ENCODE measurements at regions not wholly inside any gene's neighbourhood (a gene's known extent, or its start where the extent isn't known, plus 50 kb on each side); places are given as distances from the start of the nearest gene placed in this dataset.

GRCh38 chr9:96029722-96030530 lies 154.4 kb downstream of the ERCC6L2 start:
- H3K79me2 ChIP-seq (ENCODE audit: insufficient read depth, low read depth, low read length): no peaks in the 10 kb centered on the region
- H3K4me2 ChIP-seq (ENCODE audit: low read length): no peak overlapping the region
- CTCF ChIA-PET (ENCODE audit: unreplicated experiment): no interaction called here
- no peaks in the 10 kb centered on the region for H3K9me3 ChIP-seq (ENCODE audit: low read length)
- H3K4me3 ChIP-seq (ENCODE audit: low read depth, low read length, poor library complexity, severe bottlenecking): no peak overlapping the region
- H2AFZ ChIP-seq (ENCODE audit: low read length): no peak overlapping the region
- no peaks in the 10 kb centered on the region for H3K9me2 ChIP-seq (ENCODE audit: insufficient read depth, low read length)
- no TSS peak for BruUV-seq (replicated peaks)
- intact Hi-C loops (cut with micrococcal nuclease; ENCODE audit: unreplicated experiment): no loop called here
- no peak for TF ChIP-seq EZH2phosphoT487 (IDR thresholded peaks at IDR 0.05; ENCODE audit: borderline replicate concordance, low read depth, low read length)
- TF ChIP-seq, protein P1, sequence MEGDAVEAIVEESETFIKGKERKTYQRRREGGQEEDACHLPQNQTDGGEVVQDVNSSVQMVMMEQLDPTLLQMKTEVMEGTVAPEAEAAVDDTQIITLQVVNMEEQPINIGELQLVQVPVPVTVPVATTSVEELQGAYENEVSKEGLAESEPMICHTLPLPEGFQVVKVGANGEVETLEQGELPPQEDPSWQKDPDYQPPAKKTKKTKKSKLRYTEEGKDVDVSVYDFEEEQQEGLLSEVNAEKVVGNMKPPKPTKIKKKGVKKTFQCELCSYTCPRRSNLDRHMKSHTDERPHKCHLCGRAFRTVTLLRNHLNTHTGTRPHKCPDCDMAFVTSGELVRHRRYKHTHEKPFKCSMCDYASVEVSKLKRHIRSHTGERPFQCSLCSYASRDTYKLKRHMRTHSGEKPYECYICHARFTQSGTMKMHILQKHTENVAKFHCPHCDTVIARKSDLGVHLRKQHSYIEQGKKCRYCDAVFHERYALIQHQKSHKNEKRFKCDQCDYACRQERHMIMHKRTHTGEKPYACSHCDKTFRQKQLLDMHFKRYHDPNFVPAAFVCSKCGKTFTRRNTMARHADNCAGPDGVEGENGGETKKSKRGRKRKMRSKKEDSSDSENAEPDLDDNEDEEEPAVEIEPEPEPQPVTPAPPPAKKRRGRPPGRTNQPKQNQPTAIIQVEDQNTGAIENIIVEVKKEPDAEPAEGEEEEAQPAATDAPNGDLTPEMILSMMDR (conservative IDR thresholded peaks at IDR 0.05; ENCODE audit: low read length): no peak
- H4K20me1 ChIP-seq (ENCODE audit: insufficient read depth, low read length): no peaks in the 10 kb centered on the region
- DNase-seq (ENCODE audit: low spot score): no peak
- no peaks in the 10 kb centered on the region for H3K4me1 ChIP-seq (ENCODE audit: insufficient read depth, low read length, poor library complexity, severe bottlenecking)
- POLR2A ChIA-PET: interaction anchor here (0.6 kb wide), 1 partner anchor 11 kb away, joined by 3 read pairs; no protein-coding TSS in a partner anchor
- H3K27ac ChIP-seq (ENCODE audit: low read depth, low read length, poor library complexity, severe bottlenecking): no peak overlapping the region
- no peaks in the 10 kb centered on the region for H3K36me3 ChIP-seq (ENCODE audit: insufficient read depth, low read length)

DNA sequence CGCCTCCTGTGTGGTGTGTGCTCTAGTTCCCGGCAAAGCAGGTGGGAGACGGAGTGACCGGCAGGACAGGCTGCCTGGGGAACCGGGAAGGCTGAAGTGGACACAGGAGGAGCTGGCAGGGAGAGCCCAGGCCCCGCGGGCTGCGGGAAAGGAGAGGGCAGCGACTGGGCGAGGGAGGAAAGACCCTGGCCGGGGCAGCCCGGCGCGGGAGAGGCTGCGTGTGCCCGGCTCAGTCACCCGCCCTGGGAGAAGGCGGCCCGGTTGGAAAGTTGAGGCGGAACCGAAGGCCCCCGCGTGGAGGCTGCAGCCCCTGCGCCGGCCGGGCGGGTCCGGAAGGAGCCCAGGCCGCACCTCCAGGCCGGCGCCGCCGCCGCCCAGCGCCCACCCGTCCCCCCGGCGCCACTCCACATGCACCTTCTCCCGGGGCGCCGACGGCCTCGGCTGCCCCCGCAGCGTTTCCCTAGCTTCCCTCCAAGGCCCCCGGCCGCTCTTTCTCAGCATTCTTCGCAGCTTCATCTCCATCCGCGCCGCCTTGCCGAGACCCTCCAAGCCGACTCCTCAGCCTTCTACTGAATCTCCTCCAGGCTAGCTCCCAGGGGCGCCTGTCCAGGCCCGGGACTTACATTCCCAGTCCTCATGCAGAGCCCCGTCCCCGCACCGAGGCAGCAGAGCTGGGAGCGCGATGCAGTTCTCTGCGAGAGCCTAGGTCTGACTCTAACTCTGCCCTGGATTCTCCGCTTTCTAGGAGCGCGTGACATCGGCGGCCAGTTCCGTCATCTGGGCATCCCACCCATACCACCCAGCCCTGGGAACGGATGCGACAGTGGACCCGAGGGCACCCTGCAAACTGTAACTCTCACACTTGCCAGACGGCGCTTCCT lies 152.0 kb downstream of the ERCC6L2 start:
- no peaks in the 10 kb centered on the region for H3K4me1 ChIP-seq (ENCODE audit: insufficient read depth, low read length, poor library complexity, severe bottlenecking)
- H3K9me2 ChIP-seq (ENCODE audit: insufficient read depth, low read length): no peaks in the 10 kb centered on the region
- ChIA-PET CTCF (ENCODE audit: unreplicated experiment) (no interaction called here), POLR2A (no interaction called here)
- H3K27ac ChIP-seq (ENCODE audit: low read depth, low read length, poor library complexity, severe bottlenecking): no peak overlapping the region
- intact Hi-C loops (cut with micrococcal nuclease; ENCODE audit: unreplicated experiment): no loop called here
- no peaks in the 10 kb centered on the region for H3K9me3 ChIP-seq (ENCODE audit: low read length)
- BruUV-seq (replicated peaks): no TSS peak
- no peak overlapping the region for H3K4me2 ChIP-seq (ENCODE audit: low read length)
- H3K4me3 ChIP-seq (ENCODE audit: low read depth, low read length, poor library complexity, severe bottlenecking): no peak overlapping the region
- no peaks in the 10 kb centered on the region for H4K20me1 ChIP-seq (ENCODE audit: insufficient read depth, low read length)
- no peak overlapping the region for H2AFZ ChIP-seq (ENCODE audit: low read length)
- no peak for TF ChIP-seq EZH2phosphoT487 (IDR thresholded peaks at IDR 0.05; ENCODE audit: borderline replicate concordance, low read depth, low read length)
- TF ChIP-seq, protein P1 (conservative IDR thresholded peaks at IDR 0.05; ENCODE audit: low read length): no peak
- H3K36me3 ChIP-seq (ENCODE audit: insufficient read depth, low read length): no peaks in the 10 kb centered on the region
- H3K79me2 ChIP-seq (ENCODE audit: insufficient read depth, low read depth, low read length): no peaks in the 10 kb centered on the region
- DNase-seq (ENCODE audit: low spot score): no peak
